Fibroblast of villous mesenchyme (primary cell): ENCODE measurements at regions not wholly inside any gene's neighbourhood (a gene's known extent, or its start where the extent isn't known, plus 50 kb on each side); places are given as distances from the start of the nearest gene placed in this dataset.

Source experiments
- DNase-seq: peaks from one replicate; pipeline ENCODE4 v3.0.0-alpha.2; 2010; ENCODE audit warnings: low read depth
- H3K4me3 ChIP-seq: 2 replicates; pipeline ENCODE4 v1.5.1; 2011; ENCODE audit warnings: low read depth, mild to moderate bottlenecking, low read length
- CTCF ChIP-seq: IDR thresholded peaks from 2 replicates; pipeline ENCODE4 v1.5.1; 2012; ENCODE audit warnings: low read depth, mild to moderate bottlenecking, low read length; ENCODE audit not compliant: insufficient read depth

- no peak overlapping the region for H3K4me3 ChIP-seq
- TF ChIP-seq CTCF = no peak
- no peak for DNase-seq
Observed at GRCh38 chr1:209155546-209155945, 428.0 kb upstream of the CAMK1G start.

GRCh38 chr1:209156991-209157390 lies 426.5 kb upstream of the CAMK1G start:
- no peak overlapping the region for H3K4me3 ChIP-seq
- no peak for DNase-seq
- TF ChIP-seq CTCF = no peak

GRCh38 chr1:209157546-209158249 lies 425.8 kb upstream of the CAMK1G start:
- TF ChIP-seq CTCF = no peak
- H3K4me3 ChIP-seq = no peak overlapping the region
- no peak for DNase-seq

- no peak overlapping the region for H3K4me3 ChIP-seq
- no peak for DNase-seq
- TF ChIP-seq CTCF = no peak
Observed at GRCh38 chr1:209158851-209159250, 424.7 kb upstream of the CAMK1G start.

- DNase-seq = no peak
- TF ChIP-seq CTCF = no peak
- no peak overlapping the region for H3K4me3 ChIP-seq
Observed at GRCh38 chr1:209160230-209160629, 423.3 kb upstream of the CAMK1G start.

- no peak for DNase-seq
- no peak overlapping the region for H3K4me3 ChIP-seq
- no peak for TF ChIP-seq CTCF
Observed at GRCh38 chr1:209162651-209163050, 420.9 kb upstream of the CAMK1G start.

- no peak for DNase-seq
- no peak overlapping the region for H3K4me3 ChIP-seq
- no peak for TF ChIP-seq CTCF
Observed at GRCh38 chr1:209168204-209168603, 415.3 kb upstream of the CAMK1G start.
